ENCODE measurements at regions not wholly inside any gene's neighbourhood (a gene's known extent, or its start where the extent isn't known, plus 50 kb on each side); places are given as distances from the start of the nearest gene placed in this dataset.

- Mint-ChIP-seq H3K36me3 (no peaks in the 10 kb centered on the region), H3K9me3 (no peaks in the 10 kb centered on the region), H3K4me1 (no peaks in the 10 kb centered on the region), H3K27ac (no peak overlapping the region), H3K4me3 (no peak overlapping the region), H3K27me3 (ENCODE audit: low read depth in 3 of 3) (peaks cover 2 to 7% (median 4%) of the 10 kb centered on the region in 3 donors)
- Histone ChIP-seq H3K9me3 (replicated peaks in 1 of 2; ENCODE audit: control insufficient read depth in 1 of 2, insufficient read depth in 1 of 2, low read length in 2 of 2) (no peaks in the 10 kb centered on the region), H3K9ac (ENCODE audit: insufficient read depth, low read length, poor library complexity, severe bottlenecking) (no peak overlapping the region), H3K36me3 (replicated peaks in 1 of 2; ENCODE audit: control insufficient read depth in 1 of 2, insufficient read depth in 2 of 2, low read length in 2 of 2) (no peaks in the 10 kb centered on the region), H3K27ac (ENCODE audit: low read depth in 1 of 2, low read length in 2 of 2) (no peak overlapping the region), H2AFZ (ENCODE audit: insufficient read depth, low read depth, low read length, poor library complexity, severe bottlenecking) (no peak overlapping the region), H3K4me1 (ENCODE audit: control insufficient read depth in 1 of 2, insufficient read depth in 2 of 2, low read length in 2 of 2) (no peaks in the 10 kb centered on the region), H4K20me1 (ENCODE audit: insufficient read depth, low read length) (no peaks in the 10 kb centered on the region), H3K4me3 (replicated peaks in 1 of 3; ENCODE audit: low read depth in 2 of 3, low read length in 3 of 3) (no peak overlapping the region), H3K4me2 (replicated peaks; ENCODE audit: extremely low read depth, low read length, poor library complexity, severe bottlenecking) (no peak overlapping the region), H3K79me2 (ENCODE audit: insufficient read depth, low read length) (no peaks in the 10 kb centered on the region), H3K27me3 (ENCODE audit: control insufficient read depth in 2 of 2, insufficient read depth in 2 of 2, low read length in 2 of 2) (no peaks in the 10 kb centered on the region)
- intact Hi-C loops (cut with micrococcal nuclease) = no loop called here
- DNase-seq = no peak
- TF ChIP-seq, protein P1, sequence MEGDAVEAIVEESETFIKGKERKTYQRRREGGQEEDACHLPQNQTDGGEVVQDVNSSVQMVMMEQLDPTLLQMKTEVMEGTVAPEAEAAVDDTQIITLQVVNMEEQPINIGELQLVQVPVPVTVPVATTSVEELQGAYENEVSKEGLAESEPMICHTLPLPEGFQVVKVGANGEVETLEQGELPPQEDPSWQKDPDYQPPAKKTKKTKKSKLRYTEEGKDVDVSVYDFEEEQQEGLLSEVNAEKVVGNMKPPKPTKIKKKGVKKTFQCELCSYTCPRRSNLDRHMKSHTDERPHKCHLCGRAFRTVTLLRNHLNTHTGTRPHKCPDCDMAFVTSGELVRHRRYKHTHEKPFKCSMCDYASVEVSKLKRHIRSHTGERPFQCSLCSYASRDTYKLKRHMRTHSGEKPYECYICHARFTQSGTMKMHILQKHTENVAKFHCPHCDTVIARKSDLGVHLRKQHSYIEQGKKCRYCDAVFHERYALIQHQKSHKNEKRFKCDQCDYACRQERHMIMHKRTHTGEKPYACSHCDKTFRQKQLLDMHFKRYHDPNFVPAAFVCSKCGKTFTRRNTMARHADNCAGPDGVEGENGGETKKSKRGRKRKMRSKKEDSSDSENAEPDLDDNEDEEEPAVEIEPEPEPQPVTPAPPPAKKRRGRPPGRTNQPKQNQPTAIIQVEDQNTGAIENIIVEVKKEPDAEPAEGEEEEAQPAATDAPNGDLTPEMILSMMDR (IDR thresholded peaks at IDR 0.05) = no peak
- 100% methylated on average over 3 of the region's 7 CpGs for WGBS (ENCODE audit: insufficient coverage)
Observed at GRCh38 chr1:5622412-5622811, 369.8 kb downstream of the NPHP4 start.

- no peak overlapping the region for H3K27ac ChIP-seq (ENCODE audit: low read depth in 1 of 2, low read length in 2 of 2)
- H3K27me3 Mint-ChIP-seq (ENCODE audit: low read depth in 3 of 3) = peaks cover 2 to 7% (median 4%) of the 10 kb centered on the region in 3 donors
- H3K36me3 ChIP-seq (replicated peaks in 1 of 2; ENCODE audit: control insufficient read depth in 1 of 2, insufficient read depth in 2 of 2, low read length in 2 of 2) = no peaks in the 10 kb centered on the region
- H3K27me3 ChIP-seq (ENCODE audit: control insufficient read depth in 2 of 2, insufficient read depth in 2 of 2, low read length in 2 of 2) = no peaks in the 10 kb centered on the region
- no peaks in the 10 kb centered on the region for H3K4me1 Mint-ChIP-seq
- no peaks in the 10 kb centered on the region for H3K36me3 Mint-ChIP-seq
- no peaks in the 10 kb centered on the region for H4K20me1 ChIP-seq (ENCODE audit: insufficient read depth, low read length)
- intact Hi-C loops (cut with micrococcal nuclease) = no loop called here
- no peaks in the 10 kb centered on the region for H3K4me1 ChIP-seq (ENCODE audit: control insufficient read depth in 1 of 2, insufficient read depth in 2 of 2, low read length in 2 of 2)
- H3K9ac ChIP-seq (ENCODE audit: insufficient read depth, low read length, poor library complexity, severe bottlenecking) = no peak overlapping the region
- H3K9me3 Mint-ChIP-seq = no peaks in the 10 kb centered on the region
- TF ChIP-seq, protein P1 (IDR thresholded peaks at IDR 0.05) = no peak
- H3K9me3 ChIP-seq (replicated peaks in 1 of 2; ENCODE audit: control insufficient read depth in 1 of 2, insufficient read depth in 1 of 2, low read length in 2 of 2) = no peaks in the 10 kb centered on the region
- WGBS (ENCODE audit: insufficient coverage) = 79% methylated on average over 7 of the region's 8 CpGs
- H3K79me2 ChIP-seq (ENCODE audit: insufficient read depth, low read length) = no peaks in the 10 kb centered on the region
- H2AFZ ChIP-seq (ENCODE audit: insufficient read depth, low read depth, low read length, poor library complexity, severe bottlenecking) = no peak overlapping the region
- H3K4me3 Mint-ChIP-seq = no peak overlapping the region
- H3K4me3 ChIP-seq (replicated peaks in 1 of 3; ENCODE audit: low read depth in 2 of 3, low read length in 3 of 3) = no peak overlapping the region
- DNase-seq = no peak
- H3K27ac Mint-ChIP-seq = no peak overlapping the region
- no peak overlapping the region for H3K4me2 ChIP-seq (replicated peaks; ENCODE audit: extremely low read depth, low read length, poor library complexity, severe bottlenecking)
Observed at GRCh38 chr1:5621692-5622091, 370.5 kb downstream of the NPHP4 start.
